ENCODE measurements at regions not wholly inside any gene's neighbourhood (a gene's known extent, or its start where the extent isn't known, plus 50 kb on each side); places are given as distances from the start of the nearest gene placed in this dataset.

GRCh38 chr5:8864053-8864452 lies 681.8 kb downstream of the SEMA5A start:
- H3K4me3 ChIP-seq, result no peak overlapping the region
- H3K27me3 ChIP-seq, result peaks cover 0 to 3% (median 0%) of the 10 kb centered on the region in 7 donors
- ATAC-seq (no peak), DNase-seq (no peak)
- no peak overlapping the region for H3K27ac ChIP-seq
- WGBS, 2 donors, result 48 to 49% methylated on average over 4 of the region's 4 CpGs
- peaks cover 0 to 2% (median 0%) of the 10 kb centered on the region in 11 donors for H3K9me3 ChIP-seq
- TF ChIP-seq CTCF (IDR thresholded peaks at IDR 0.05), result peak in 1 of 9 donors; percentile 8
- no peaks in the 10 kb centered on the region for H3K4me1 ChIP-seq
- no peaks in the 10 kb centered on the region for H3K36me3 ChIP-seq
- intact Hi-C loops (cut with DNase I), result no loop called here

GRCh38 chr5:8865266-8865665 lies 680.6 kb downstream of the SEMA5A start:
- intact Hi-C loops (cut with DNase I), result no loop called here
- 39 to 41% methylated on average over 5 of the region's 5 CpGs for WGBS, 2 donors
- Histone ChIP-seq H3K4me1 (no peaks in the 10 kb centered on the region), H3K27me3 (peaks cover 0 to 3% (median 0%) of the 10 kb centered on the region in 7 donors), H3K36me3 (no peaks in the 10 kb centered on the region), H3K4me3 (no peak overlapping the region), H3K9me3 (peaks cover 0 to 2% (median 0%) of the 10 kb centered on the region in 11 donors), H3K27ac (no peak overlapping the region)
- ATAC-seq (no peak), DNase-seq (no peak)
- TF ChIP-seq CTCF (IDR thresholded peaks at IDR 0.05), result no peak

GRCh38 chr5:8865686-8866374 lies 680.0 kb downstream of the SEMA5A start:
- H3K4me3 ChIP-seq, result no peak overlapping the region
- no peak for TF ChIP-seq CTCF (IDR thresholded peaks at IDR 0.05)
- H3K4me1 ChIP-seq, result no peaks in the 10 kb centered on the region
- no peaks in the 10 kb centered on the region for H3K36me3 ChIP-seq
- H3K27ac ChIP-seq, result no peak overlapping the region
- ATAC-seq (no peak), DNase-seq (no peak)
- peaks cover 0 to 3% (median 0%) of the 10 kb centered on the region in 7 donors for H3K27me3 ChIP-seq
- intact Hi-C loops (cut with DNase I), result no loop called here
- peaks cover 0 to 2% (median 0%) of the 10 kb centered on the region in 11 donors for H3K9me3 ChIP-seq
- WGBS, 2 donors, result 79 to 80% methylated on average over 7 of the region's 7 CpGs

GRCh38 chr5:8868283-8868682 lies 677.6 kb downstream of the SEMA5A start:
- Histone ChIP-seq H3K4me1 (no peaks in the 10 kb centered on the region), H3K9me3 (peaks cover 0 to 2% (median 0%) of the 10 kb centered on the region in 11 donors), H3K36me3 (no peaks in the 10 kb centered on the region), H3K4me3 (no peak overlapping the region), H3K27ac (no peak overlapping the region), H3K27me3 (peaks cover 0 to 3% (median 0%) of the 10 kb centered on the region in 7 donors)
- intact Hi-C loops (cut with DNase I), result no loop called here
- no peak for ATAC-seq
- TF ChIP-seq CTCF (IDR thresholded peaks at IDR 0.05), result no peak
- DNase-seq, result no peak
- WGBS, 2 donors, result 80 to 88% methylated on average over 1 of the region's 1 CpG

Data from heart right ventricle (tissue), 16 donors.